ENCODE measurements at regions not wholly inside any gene's neighbourhood (a gene's known extent, or its start where the extent isn't known, plus 50 kb on each side); places are given as distances from the start of the nearest gene placed in this dataset.

GRCh38 chr10:69692891-69693290 lies 62.8 kb downstream of the FAM241B start:
- ChIA-PET CTCF (no interaction called here), POLR2A (no interaction called here)
- TF ChIP-seq ZNF140 (tag by site-specific recombination; IDR thresholded peaks at IDR 0.05), result no peak
- peak; percentile 47; the same call in 1 of the 2 replicates for TF ChIP-seq ZNF623 (tag by site-specific recombination; IDR thresholded peaks at IDR 0.05)
- Histone ChIP-seq H3K27ac (ENCODE audit: extremely low read depth, low read depth, low read length) (no peak overlapping the region), H3K4me1 (ENCODE audit: control insufficient read depth, insufficient read depth, low read length) (no peaks in the 10 kb centered on the region), H3K4me3 (ENCODE audit: low read depth, low read length) (no peak overlapping the region), H3K9me3 (ENCODE audit: control insufficient read depth, insufficient read depth, low read depth, low read length) (no peaks in the 10 kb centered on the region), H3K36me3 (ENCODE audit: control insufficient read depth in 2 of 2, insufficient read depth in 1 of 2, low read length in 2 of 2) (no peaks in the 10 kb centered on the region)

DNA sequence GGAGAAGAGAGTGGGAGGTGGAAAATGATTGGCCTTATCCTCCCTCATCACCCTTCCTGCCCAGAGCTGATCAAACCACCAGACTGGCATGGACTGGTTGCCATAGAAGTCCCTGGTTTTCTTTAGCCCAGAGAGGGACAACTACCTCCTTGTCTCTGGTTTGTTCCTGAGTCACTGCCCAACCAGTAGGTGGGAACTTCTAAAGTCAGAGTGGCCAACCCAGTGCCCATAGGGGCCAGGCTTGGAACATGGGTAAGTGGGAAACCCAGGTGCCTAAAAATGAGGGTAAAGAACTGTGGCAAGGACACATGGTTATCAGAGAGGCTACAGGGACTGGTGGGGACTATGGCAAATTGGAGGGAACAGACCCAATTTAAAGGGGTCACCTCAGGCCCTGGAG lies 63.8 kb downstream of the FAM241B start:
- Histone ChIP-seq H3K27ac (ENCODE audit: extremely low read depth, low read depth, low read length) (no peak overlapping the region), H3K36me3 (ENCODE audit: control insufficient read depth in 2 of 2, insufficient read depth in 1 of 2, low read length in 2 of 2) (no peaks in the 10 kb centered on the region), H3K4me1 (ENCODE audit: control insufficient read depth, insufficient read depth, low read length) (no peaks in the 10 kb centered on the region), H3K9me3 (ENCODE audit: control insufficient read depth, insufficient read depth, low read depth, low read length) (no peaks in the 10 kb centered on the region), H3K4me3 (ENCODE audit: low read depth, low read length) (no peak overlapping the region)
- CTCF ChIA-PET, result interaction anchor here (4.7 kb wide), 1 partner anchor 23 kb away, joined by 52 read pairs; no protein-coding TSS in a partner anchor
- TF ChIP-seq ZNF248 (tag by site-specific recombination; IDR thresholded peaks at IDR 0.05), result no peak
- no peak for TF ChIP-seq ZSCAN4 (tag by site-specific recombination; IDR thresholded peaks at IDR 0.05)
- TF ChIP-seq OSR2 (tag by site-specific recombination; IDR thresholded peaks at IDR 0.05), result no peak
- TF ChIP-seq ZNF792 (tag by site-specific recombination; IDR thresholded peaks at IDR 0.05), result no peak
- TF ChIP-seq, protein P1, sequence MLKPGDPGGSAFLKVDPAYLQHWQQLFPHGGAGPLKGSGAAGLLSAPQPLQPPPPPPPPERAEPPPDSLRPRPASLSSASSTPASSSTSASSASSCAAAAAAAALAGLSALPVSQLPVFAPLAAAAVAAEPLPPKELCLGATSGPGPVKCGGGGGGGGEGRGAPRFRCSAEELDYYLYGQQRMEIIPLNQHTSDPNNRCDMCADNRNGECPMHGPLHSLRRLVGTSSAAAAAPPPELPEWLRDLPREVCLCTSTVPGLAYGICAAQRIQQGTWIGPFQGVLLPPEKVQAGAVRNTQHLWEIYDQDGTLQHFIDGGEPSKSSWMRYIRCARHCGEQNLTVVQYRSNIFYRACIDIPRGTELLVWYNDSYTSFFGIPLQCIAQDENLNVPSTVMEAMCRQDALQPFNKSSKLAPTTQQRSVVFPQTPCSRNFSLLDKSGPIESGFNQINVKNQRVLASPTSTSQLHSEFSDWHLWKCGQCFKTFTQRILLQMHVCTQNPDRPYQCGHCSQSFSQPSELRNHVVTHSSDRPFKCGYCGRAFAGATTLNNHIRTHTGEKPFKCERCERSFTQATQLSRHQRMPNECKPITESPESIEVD (tag by site-specific recombination; IDR thresholded peaks at IDR 0.05), result no peak
- no peak for TF ChIP-seq BCL6B (tag by site-specific recombination; IDR thresholded peaks at IDR 0.05)
- POLR2A ChIA-PET, result no interaction called here

DNA sequence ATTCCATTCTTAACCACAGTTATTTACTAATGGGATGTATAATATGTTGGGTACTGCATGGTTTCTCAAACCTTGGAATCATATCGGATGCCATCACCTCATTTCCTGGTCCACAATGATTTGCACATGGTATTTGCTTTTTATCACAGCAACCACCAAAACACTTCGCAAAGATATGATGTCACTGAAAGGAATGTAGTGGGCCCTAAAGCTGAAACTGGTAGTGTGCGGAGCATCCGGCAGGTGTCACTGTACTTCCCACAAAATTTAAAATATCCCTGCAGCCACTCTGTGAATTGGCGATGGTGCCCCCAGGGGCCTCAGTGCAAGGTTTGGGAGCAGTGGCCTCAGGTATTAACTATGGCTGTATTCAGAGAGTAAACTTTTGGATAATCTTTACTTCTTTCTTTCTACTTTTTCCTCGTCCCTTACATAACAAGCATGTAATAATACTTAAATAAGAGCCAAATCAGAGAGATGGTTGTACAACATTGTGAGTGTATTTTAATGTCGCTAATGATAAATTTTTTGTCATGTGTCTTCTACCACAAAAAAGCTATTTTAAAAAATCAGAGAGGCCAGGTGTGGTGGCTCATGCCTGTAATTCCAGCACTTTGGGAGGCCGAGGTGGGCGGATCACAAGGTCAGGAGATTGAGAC lies 66.2 kb downstream of the FAM241B start:
- no peaks in the 10 kb centered on the region for H3K9me3 ChIP-seq (ENCODE audit: control insufficient read depth, insufficient read depth, low read depth, low read length)
- H3K36me3 ChIP-seq (ENCODE audit: control insufficient read depth in 2 of 2, insufficient read depth in 1 of 2, low read length in 2 of 2), result no peaks in the 10 kb centered on the region
- H3K27ac ChIP-seq (ENCODE audit: extremely low read depth, low read depth, low read length), result no peak overlapping the region
- CTCF ChIA-PET, result interaction anchor here (0.5 to 4.7 kb wide), 21 partner anchors 9 to 243 kb away, joined by 3 to 52 read pairs (median 3); no protein-coding TSS in a partner anchor
- no peaks in the 10 kb centered on the region for H3K4me1 ChIP-seq (ENCODE audit: control insufficient read depth, insufficient read depth, low read length)
- H3K4me3 ChIP-seq (ENCODE audit: low read depth, low read length), result no peak overlapping the region
- POLR2A ChIA-PET, result no interaction called here
- no peak for TF ChIP-seq ZNF558 (tag by site-specific recombination; IDR thresholded peaks at IDR 0.05)
- TF ChIP-seq ZFP69B (tag by site-specific recombination; IDR thresholded peaks at IDR 0.05), result peak; percentile 90
- TF ChIP-seq ZNF629 (tag by site-specific recombination; IDR thresholded peaks at IDR 0.05), result peak; percentile 44; the same call in 1 of the 2 replicates
- peak; percentile 86 for TF ChIP-seq ZNF548 (tag by site-specific recombination; IDR thresholded peaks at IDR 0.05)
- TF ChIP-seq, protein P2, sequence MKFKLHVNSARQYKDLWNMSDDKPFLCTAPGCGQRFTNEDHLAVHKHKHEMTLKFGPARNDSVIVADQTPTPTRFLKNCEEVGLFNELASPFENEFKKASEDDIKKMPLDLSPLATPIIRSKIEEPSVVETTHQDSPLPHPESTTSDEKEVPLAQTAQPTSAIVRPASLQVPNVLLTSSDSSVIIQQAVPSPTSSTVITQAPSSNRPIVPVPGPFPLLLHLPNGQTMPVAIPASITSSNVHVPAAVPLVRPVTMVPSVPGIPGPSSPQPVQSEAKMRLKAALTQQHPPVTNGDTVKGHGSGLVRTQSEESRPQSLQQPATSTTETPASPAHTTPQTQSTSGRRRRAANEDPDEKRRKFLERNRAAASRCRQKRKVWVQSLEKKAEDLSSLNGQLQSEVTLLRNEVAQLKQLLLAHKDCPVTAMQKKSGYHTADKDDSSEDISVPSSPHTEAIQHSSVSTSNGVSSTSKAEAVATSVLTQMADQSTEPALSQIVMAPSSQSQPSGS (tag by site-specific recombination; IDR thresholded peaks at IDR 0.05; ENCODE audit: low read depth), result peak; percentile 91
- TF ChIP-seq ZNF785 (tag by site-specific recombination; IDR thresholded peaks at IDR 0.05), result 0 out of 2 replicates have a peak, but pooled peaks have one; percentile 24
- TF ChIP-seq, protein P3, sequence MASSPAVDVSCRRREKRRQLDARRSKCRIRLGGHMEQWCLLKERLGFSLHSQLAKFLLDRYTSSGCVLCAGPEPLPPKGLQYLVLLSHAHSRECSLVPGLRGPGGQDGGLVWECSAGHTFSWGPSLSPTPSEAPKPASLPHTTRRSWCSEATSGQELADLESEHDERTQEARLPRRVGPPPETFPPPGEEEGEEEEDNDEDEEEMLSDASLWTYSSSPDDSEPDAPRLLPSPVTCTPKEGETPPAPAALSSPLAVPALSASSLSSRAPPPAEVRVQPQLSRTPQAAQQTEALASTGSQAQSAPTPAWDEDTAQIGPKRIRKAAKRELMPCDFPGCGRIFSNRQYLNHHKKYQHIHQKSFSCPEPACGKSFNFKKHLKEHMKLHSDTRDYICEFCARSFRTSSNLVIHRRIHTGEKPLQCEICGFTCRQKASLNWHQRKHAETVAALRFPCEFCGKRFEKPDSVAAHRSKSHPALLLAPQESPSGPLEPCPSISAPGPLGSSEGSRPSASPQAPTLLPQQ (tag by site-specific recombination; IDR thresholded peaks at IDR 0.05), result 0 out of 2 replicates have a peak, but pooled peaks have one; percentile 38
- no peak for TF ChIP-seq ZNF701 (tag by site-specific recombination; IDR thresholded peaks at IDR 0.05)
- TF ChIP-seq ZBTB21 (tag by site-specific recombination; IDR thresholded peaks at IDR 0.05), result 0 out of 2 replicates have a peak, but pooled peaks have one; percentile 40
- TF ChIP-seq ZNF660 (tag by site-specific recombination; IDR thresholded peaks at IDR 0.05), result 0 out of 2 replicates have a peak, but pooled peaks have one; percentile 64
- TF ChIP-seq HOXD13 (CRISPR knock-in tag; IDR thresholded peaks at IDR 0.05; ENCODE audit: borderline replicate concordance), result no peak
- no peak for TF ChIP-seq ZNF704 (tag by site-specific recombination; IDR thresholded peaks at IDR 0.05)
- TF ChIP-seq ZNF654 (tag by site-specific recombination; IDR thresholded peaks at IDR 0.05; ENCODE audit: low read depth), result 0 out of 2 replicates have a peak, but pooled peaks have one; percentile 31
